Testis (tissue), 2 donors: ENCODE measurements at regions not wholly inside any gene's neighbourhood (a gene's known extent, or its start where the extent isn't known, plus 50 kb on each side); places are given as distances from the start of the nearest gene placed in this dataset.

ENCODE experiments used
- CTCF ChIP-seq, 3 experiments: fragments of 450-650 bp in 2 of 3; fragments of 200-600 bp in 1 of 3; sonication (generic) in 1 of 3; IDR thresholded peaks; one replicate each; pipeline ENCODE4 v1.5.1; 2016 to 2019; ENCODE audit warnings: antibody characterized with exemption in 3 of 3, mild to moderate bottlenecking in 2 of 3, moderate library complexity in 1 of 3
- POLR2A ChIP-seq: fragments of 450-650 bp; IDR thresholded peaks from one replicate; pipeline ENCODE4 v1.6.1; 2017; ENCODE audit warnings: antibody characterized with exemption, mild to moderate bottlenecking, moderate library complexity

DNA sequence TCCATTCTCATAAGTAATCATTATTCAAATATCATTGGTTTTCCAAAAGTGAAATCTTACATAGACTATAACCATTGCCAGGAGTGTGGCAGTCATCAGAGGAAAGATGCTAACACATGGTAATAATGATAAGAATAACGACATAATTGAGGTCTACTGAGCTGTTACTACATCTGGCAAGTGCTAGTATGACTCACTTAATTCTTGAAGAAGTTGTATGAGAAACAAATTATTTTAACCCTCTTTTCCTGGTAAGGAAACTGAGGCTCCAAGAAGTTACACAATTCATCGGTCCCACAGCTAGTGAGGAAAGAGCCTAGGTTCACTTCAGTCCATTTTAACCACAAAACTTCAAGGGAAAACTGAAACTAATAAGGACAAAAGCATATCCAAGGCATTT, 335.6 kb upstream of the BTBD3 start:
- no peak for TF ChIP-seq POLR2A
- TF ChIP-seq CTCF (IDR thresholded peaks at IDR 0.05) = no peak
